GM23338 (cell line): ENCODE measurements at regions not wholly inside any gene's neighbourhood (a gene's known extent, or its start where the extent isn't known, plus 50 kb on each side); places are given as distances from the start of the nearest gene placed in this dataset.
A peak's percentile ranks its signal among the peaks of the same experiment; 100 is the strongest.

ENCODE experiments used
- ATAC-seq: fragments of 200-7000 bp; cut with Tn5 transposase; 3 replicates; pipeline ENCODE4 v1.9.1; 2020
- DNase-seq: peaks from one replicate; pipeline ENCODE4 v3.0.0-alpha.2; 2015; ENCODE audit warnings: low spot score
- H2AFZ ChIP-seq: fragments of 200-600 bp; sonication (generic); 2 replicates; pipeline ENCODE4 v1.8.0; 2016; ENCODE audit warnings: antibody characterized with exemption, mild to moderate bottlenecking, moderate library complexity
- H3F3A ChIP-seq: fragments of 200-600 bp; sonication (generic); replicated peaks from 2 replicates; pipeline ENCODE4 v1.8.0; 2017; ENCODE audit warnings: antibody characterized with exemption, mixed run types, low read depth
- H3K27ac ChIP-seq: fragments of 200-600 bp; sonication (generic); 2 replicates; pipeline ENCODE4 v1.6.1; 2016; ENCODE audit warnings: low read depth
- H3K27me3 ChIP-seq: fragments of 200-600 bp; sonication (generic); 2 replicates; pipeline ENCODE4 v1.8.0; 2016; ENCODE audit warnings: mild to moderate bottlenecking, mixed run types, moderate library complexity; ENCODE audit not compliant: insufficient read depth
- H3K36me3 ChIP-seq: fragments of 200-600 bp; sonication (generic); 2 replicates; pipeline ENCODE4 v1.8.0; 2016; ENCODE audit warnings: mild to moderate bottlenecking; ENCODE audit not compliant: insufficient read depth
- H3K4me1 ChIP-seq: fragments of 200-600 bp; sonication (generic); 2 replicates; pipeline ENCODE4 v1.8.0; 2016; ENCODE audit warnings: mild to moderate bottlenecking, moderate library complexity; ENCODE audit not compliant: insufficient read depth
- H3K4me2 ChIP-seq: fragments of 200-600 bp; sonication (generic); 2 replicates; pipeline ENCODE4 v1.7.1; 2017; ENCODE audit warnings: mixed run types
- H3K4me3 ChIP-seq: fragments of 200-600 bp; sonication (generic); 2 replicates; pipeline ENCODE4 v1.6.1; 2016; ENCODE audit warnings: mixed run types
- H3K79me2 ChIP-seq: fragments of 200-600 bp; sonication (generic); replicated peaks from 2 replicates; pipeline ENCODE4 v1.8.0; 2017; ENCODE audit warnings: mild to moderate bottlenecking; ENCODE audit not compliant: insufficient read depth
- H3K9me2 ChIP-seq: fragments of 200-600 bp; sonication (generic); 2 replicates; pipeline ENCODE4 v1.8.0; 2017; ENCODE audit not compliant: insufficient read depth
- H4K20me1 ChIP-seq: fragments of 200-600 bp; sonication (generic); replicated peaks from 2 replicates; pipeline ENCODE4 v1.8.0; 2017; ENCODE audit warnings: mild to moderate bottlenecking; ENCODE audit not compliant: insufficient read depth
- H3K27ac Mint-ChIP-seq: 2 replicates; pipeline ENCODE4 v1.8.0; 2020; ENCODE audit warnings: inconsistent platforms, mild to moderate bottlenecking, moderate library complexity, mixed read lengths
- H3K27me3 Mint-ChIP-seq: 3 replicates; pipeline ENCODE4 v1.8.0; 2022; ENCODE audit warnings: low read depth, mild to moderate bottlenecking, moderate library complexity, mixed read lengths, inconsistent platforms; ENCODE audit not compliant: insufficient read depth, poor library complexity
- H3K36me3 Mint-ChIP-seq: 3 replicates; pipeline ENCODE4 v1.8.0; 2021; ENCODE audit warnings: low read depth, mild to moderate bottlenecking, inconsistent platforms, moderate library complexity, mixed read lengths
- H3K4me1 Mint-ChIP-seq: 3 replicates; pipeline ENCODE4 v1.8.0; 2020; ENCODE audit warnings: mild to moderate bottlenecking, inconsistent platforms, mixed read lengths
- H3K4me3 Mint-ChIP-seq: 3 replicates; pipeline ENCODE4 v1.8.0; 2021; ENCODE audit warnings: moderate library complexity, mild to moderate bottlenecking, inconsistent platforms, mixed read lengths
- H3K9me3 Mint-ChIP-seq: 3 replicates; pipeline ENCODE4 v1.8.0; 2020; ENCODE audit warnings: moderate library complexity, mild to moderate bottlenecking, inconsistent platforms, mixed read lengths
- CREB1 ChIP-seq: fragments of 250-450 bp; sonication (Bioruptor Pico); IDR thresholded peaks from 2 replicates; pipeline ENCODE4 v1.5.0; 2020; ENCODE audit warnings: low read depth, mild to moderate bottlenecking, moderate library complexity
- CTCF ChIP-seq, 2 experiments: fragments of 200-600 bp in 1 of 2; sonication (generic) in 1 of 2; conservative IDR thresholded peaks; 2 replicates each; pipeline versions ENCODE4 v1.5.1 to v1.6.1; 2016 to 2017; ENCODE audit warnings: antibody characterized with exemption in 2 of 2, low read depth in 2 of 2, mild to moderate bottlenecking in 2 of 2, moderate library complexity in 1 of 2
- EZH2 ChIP-seq: fragments of 200-600 bp; sonication (generic); IDR thresholded peaks from one replicate; pipeline ENCODE4 v1.8.0; 2017; ENCODE audit warnings: antibody characterized with exemption, mild to moderate bottlenecking, low read depth; ENCODE audit not compliant: unreplicated experiment
- EZH2phosphoT487 ChIP-seq: fragments of 200-600 bp; sonication (generic); IDR thresholded peaks from one replicate; pipeline ENCODE4 v1.8.1; 2018; ENCODE audit warnings: antibody characterized with exemption; ENCODE audit not compliant: unreplicated experiment
- JUNB ChIP-seq: IDR thresholded peaks from one replicate; pipeline ENCODE4 v1.6.1; 2016; ENCODE audit warnings: antibody characterized with exemption; ENCODE audit not compliant: unreplicated experiment
- NANOG ChIP-seq: IDR thresholded peaks from 2 replicates; pipeline ENCODE4 v1.6.1; 2016; ENCODE audit warnings: antibody characterized with exemption, borderline replicate concordance
- REST ChIP-seq: IDR thresholded peaks from one replicate; pipeline ENCODE4 v1.6.1; 2018; ENCODE audit warnings: antibody characterized with exemption; ENCODE audit not compliant: unreplicated experiment
- STAT1 ChIP-seq: IDR thresholded peaks from one replicate; pipeline ENCODE4 v1.6.1; 2016; ENCODE audit warnings: antibody characterized with exemption; ENCODE audit not compliant: unreplicated experiment
- ZNF114 ChIP-seq: fragments of 250-450 bp; sonication (Bioruptor Pico); IDR thresholded peaks from 2 replicates; pipeline ENCODE4 v1.5.0; 2020; ENCODE audit warnings: mild to moderate bottlenecking, moderate library complexity
- ZNF331 ChIP-seq: fragments of 250-450 bp; sonication (Bioruptor Pico); IDR thresholded peaks from 2 replicates; pipeline ENCODE4 v1.5.0; 2020; ENCODE audit warnings: low read depth, mild to moderate bottlenecking, moderate library complexity

- no peak for TF ChIP-seq REST
- TF ChIP-seq ZNF114 = no peak
- no peak for TF ChIP-seq CTCF (conservative IDR thresholded peaks at IDR 0.05; ENCODE audit: low read depth in 2 of 2)
- TF ChIP-seq CREB1 = no peak
- no peak for TF ChIP-seq EZH2phosphoT487
- no peak for TF ChIP-seq EZH2
- no peak for TF ChIP-seq ZNF331 (CRISPR knock-in tag)
- TF ChIP-seq NANOG = no peak
- TF ChIP-seq STAT1 = no peak
- TF ChIP-seq JUNB = no peak
Measured at GRCh38 chr4:136909626-136910025, 622.7 kb downstream of the PCDH18 start (continued).

- Histone ChIP-seq H3F3A (no peaks in the 10 kb centered on the region), H4K20me1 (no peaks in the 10 kb centered on the region), H3K4me3 (no peak overlapping the region), H3K36me3 (no peaks in the 10 kb centered on the region), H2AFZ (no peak overlapping the region), H3K27ac (peak overlapping the region; percentile 29; the same call in 1 of the 2 replicates), H3K9me2 (0 out of 2 replicates have a peak, but pooled peaks cover 6% of the 10 kb centered on the region), H3K79me2 (no peaks in the 10 kb centered on the region), H3K4me2 (peak overlapping the region; percentile 7; the same call in 1 of the 2 replicates), H3K27me3 (no peaks in the 10 kb centered on the region), H3K4me1 (peaks cover 28% of the 10 kb centered on the region)
- TF ChIP-seq NANOG (peak; percentile 83), STAT1 (no peak)
- Mint-ChIP-seq H3K4me1 (peaks cover 22% of the 10 kb centered on the region), H3K36me3 (no peaks in the 10 kb centered on the region), H3K27me3 (no peaks in the 10 kb centered on the region), H3K4me3 (no peak overlapping the region), H3K27ac (0 out of 2 replicates have a peak overlapping the region, but pooled peaks have one; percentile 49), H3K9me3 (no peaks in the 10 kb centered on the region)
- DNase-seq (peak; percentile 42), ATAC-seq (peak; percentile 53)
Measured at GRCh38 chr4:136908122-136908521, 624.2 kb downstream of the PCDH18 start.
